ENCODE measurements at regions not wholly inside any gene's neighbourhood (a gene's known extent, or its start where the extent isn't known, plus 50 kb on each side); places are given as distances from the start of the nearest gene placed in this dataset.

- POLR2A ChIA-PET: no interaction called here
- H3K79me2 ChIP-seq (ENCODE audit: insufficient read depth, low read depth, low read length): no peaks in the 10 kb centered on the region
- no TSS peak for BruUV-seq (replicated peaks)
- no peaks in the 10 kb centered on the region for H3K9me3 ChIP-seq (ENCODE audit: low read length)
- no peak overlapping the region for H3K4me2 ChIP-seq (ENCODE audit: low read length)
- CTCF ChIA-PET (ENCODE audit: unreplicated experiment): no interaction called here
- H3K27ac ChIP-seq (ENCODE audit: low read depth, low read length, poor library complexity, severe bottlenecking): no peak overlapping the region
- intact Hi-C loops (cut with micrococcal nuclease; ENCODE audit: unreplicated experiment): no loop called here
- H3K4me3 ChIP-seq (ENCODE audit: low read depth, low read length, poor library complexity, severe bottlenecking): no peak overlapping the region
- no peak for DNase-seq (ENCODE audit: low spot score)
- H3K9me2 ChIP-seq (ENCODE audit: insufficient read depth, low read length): no peaks in the 10 kb centered on the region
- H3K36me3 ChIP-seq (ENCODE audit: insufficient read depth, low read length): no peaks in the 10 kb centered on the region
- no peak overlapping the region for H2AFZ ChIP-seq (ENCODE audit: low read length)
- H3K4me1 ChIP-seq (ENCODE audit: insufficient read depth, low read length, poor library complexity, severe bottlenecking): no peaks in the 10 kb centered on the region
- H4K20me1 ChIP-seq (ENCODE audit: insufficient read depth, low read length): no peaks in the 10 kb centered on the region
- TF ChIP-seq CTCF (conservative IDR thresholded peaks at IDR 0.05; ENCODE audit: low read length) (no peak), EZH2phosphoT487 (IDR thresholded peaks at IDR 0.05; ENCODE audit: borderline replicate concordance, low read depth, low read length) (no peak)
Observed at GRCh38 chr6:80679992-80680391, 573.5 kb downstream of the BCKDHB start.

GRCh38 chr6:80676386-80676785 is 569.9 kb downstream of the BCKDHB start:
- H3K9me2 ChIP-seq (ENCODE audit: insufficient read depth, low read length): no peaks in the 10 kb centered on the region
- no peak for DNase-seq (ENCODE audit: low spot score)
- POLR2A ChIA-PET: no interaction called here
- no peak overlapping the region for H2AFZ ChIP-seq (ENCODE audit: low read length)
- H3K9me3 ChIP-seq (ENCODE audit: low read length): no peaks in the 10 kb centered on the region
- no peak overlapping the region for H3K27ac ChIP-seq (ENCODE audit: low read depth, low read length, poor library complexity, severe bottlenecking)
- CTCF ChIA-PET (ENCODE audit: unreplicated experiment): no interaction called here
- H4K20me1 ChIP-seq (ENCODE audit: insufficient read depth, low read length): no peaks in the 10 kb centered on the region
- H3K4me1 ChIP-seq (ENCODE audit: insufficient read depth, low read length, poor library complexity, severe bottlenecking): no peaks in the 10 kb centered on the region
- no peak for TF ChIP-seq EZH2phosphoT487 (IDR thresholded peaks at IDR 0.05; ENCODE audit: borderline replicate concordance, low read depth, low read length)
- TF ChIP-seq CTCF (conservative IDR thresholded peaks at IDR 0.05; ENCODE audit: low read length): no peak
- no peak overlapping the region for H3K4me3 ChIP-seq (ENCODE audit: low read depth, low read length, poor library complexity, severe bottlenecking)
- BruUV-seq (replicated peaks): no TSS peak
- no peaks in the 10 kb centered on the region for H3K36me3 ChIP-seq (ENCODE audit: insufficient read depth, low read length)
- intact Hi-C loops (cut with micrococcal nuclease; ENCODE audit: unreplicated experiment): no loop called here
- no peak overlapping the region for H3K4me2 ChIP-seq (ENCODE audit: low read length)
- H3K79me2 ChIP-seq (ENCODE audit: insufficient read depth, low read depth, low read length): no peaks in the 10 kb centered on the region

GRCh38 chr6:80674669-80675068 is 568.2 kb downstream of the BCKDHB start:
- no peak overlapping the region for H3K4me3 ChIP-seq (ENCODE audit: low read depth, low read length, poor library complexity, severe bottlenecking)
- ChIA-PET CTCF (ENCODE audit: unreplicated experiment) (no interaction called here), POLR2A (no interaction called here)
- H3K36me3 ChIP-seq (ENCODE audit: insufficient read depth, low read length): no peaks in the 10 kb centered on the region
- BruUV-seq (replicated peaks): no TSS peak
- no peak for DNase-seq (ENCODE audit: low spot score)
- no peak for TF ChIP-seq CTCF (conservative IDR thresholded peaks at IDR 0.05; ENCODE audit: low read length)
- no peak for TF ChIP-seq EZH2phosphoT487 (IDR thresholded peaks at IDR 0.05; ENCODE audit: borderline replicate concordance, low read depth, low read length)
- no peaks in the 10 kb centered on the region for H3K9me2 ChIP-seq (ENCODE audit: insufficient read depth, low read length)
- no peaks in the 10 kb centered on the region for H4K20me1 ChIP-seq (ENCODE audit: insufficient read depth, low read length)
- no peak overlapping the region for H3K27ac ChIP-seq (ENCODE audit: low read depth, low read length, poor library complexity, severe bottlenecking)
- no peak overlapping the region for H2AFZ ChIP-seq (ENCODE audit: low read length)
- intact Hi-C loops (cut with micrococcal nuclease; ENCODE audit: unreplicated experiment): no loop called here
- no peak overlapping the region for H3K4me2 ChIP-seq (ENCODE audit: low read length)
- H3K9me3 ChIP-seq (ENCODE audit: low read length): no peaks in the 10 kb centered on the region
- no peaks in the 10 kb centered on the region for H3K79me2 ChIP-seq (ENCODE audit: insufficient read depth, low read depth, low read length)
- no peaks in the 10 kb centered on the region for H3K4me1 ChIP-seq (ENCODE audit: insufficient read depth, low read length, poor library complexity, severe bottlenecking)
